ENCODE measurements at regions not wholly inside any gene's neighbourhood (a gene's known extent, or its start where the extent isn't known, plus 50 kb on each side); places are given as distances from the start of the nearest gene placed in this dataset.
"Not testable (repeated sequence)": the region's sequence is repeated elsewhere in the genome, so short reads cannot be mapped to it uniquely, and the experiment has no call there.

DNA sequence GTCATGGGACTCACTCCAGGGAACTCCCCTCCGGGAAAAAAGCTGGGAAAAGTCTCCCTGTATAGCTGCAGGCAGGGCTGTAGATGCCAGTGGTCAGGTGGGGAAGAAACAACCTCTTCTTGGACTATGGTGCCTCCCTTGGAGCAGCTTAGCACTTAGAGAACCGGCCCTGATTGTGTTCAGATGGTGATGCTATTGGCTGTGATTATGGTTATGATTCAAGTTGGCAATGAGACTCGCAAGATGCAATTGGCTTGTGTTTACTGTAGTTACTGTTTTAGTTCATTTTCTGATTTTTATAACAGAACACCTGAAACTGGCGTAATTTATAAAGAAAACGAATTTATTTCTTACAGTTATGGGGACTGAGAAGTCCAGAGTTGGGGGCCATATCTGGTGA is 80.9 kb upstream of the ADRA1D start:
- DNase-seq = no peak

DNA sequence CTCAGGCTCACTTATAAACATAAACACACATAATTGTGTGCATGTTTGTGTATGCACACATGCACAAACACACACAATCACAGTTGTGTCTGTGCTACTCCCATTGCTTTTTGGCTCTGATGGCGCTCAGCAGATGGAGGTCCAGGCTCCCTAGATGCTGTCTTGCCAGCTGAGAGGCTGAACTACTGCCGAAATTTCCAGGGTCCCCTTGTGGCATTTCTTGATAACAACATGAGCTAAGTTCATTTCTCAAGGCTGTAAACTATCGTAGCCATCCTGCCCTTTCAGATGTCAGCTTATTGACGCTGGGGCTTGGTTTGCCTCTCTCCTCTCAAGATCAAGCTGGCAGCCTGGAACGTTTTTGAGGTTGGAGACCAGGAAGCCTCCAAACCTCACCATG is 80.1 kb upstream of the ADRA1D start:
- no peak for DNase-seq

DNA sequence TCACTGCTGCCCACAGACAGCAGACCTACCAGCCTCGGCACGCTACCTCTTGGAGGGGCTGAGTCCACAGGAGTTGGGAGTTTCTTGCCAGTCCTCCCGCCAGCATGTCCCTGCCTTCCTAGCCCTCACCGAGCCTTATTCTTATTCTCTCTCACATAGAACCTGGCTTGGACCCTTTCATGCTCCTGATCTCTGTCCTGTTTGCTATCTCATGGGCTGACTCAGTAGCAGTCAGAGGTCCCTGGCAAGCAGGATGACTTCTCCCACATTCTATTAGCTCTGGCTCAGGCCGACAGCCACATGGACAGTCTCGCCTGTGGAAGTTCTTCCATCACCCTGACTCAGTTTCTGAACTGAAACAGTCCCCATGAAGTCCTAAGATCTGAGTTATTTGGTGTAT is 79.5 kb upstream of the ADRA1D start:
- no peak for DNase-seq

DNA sequence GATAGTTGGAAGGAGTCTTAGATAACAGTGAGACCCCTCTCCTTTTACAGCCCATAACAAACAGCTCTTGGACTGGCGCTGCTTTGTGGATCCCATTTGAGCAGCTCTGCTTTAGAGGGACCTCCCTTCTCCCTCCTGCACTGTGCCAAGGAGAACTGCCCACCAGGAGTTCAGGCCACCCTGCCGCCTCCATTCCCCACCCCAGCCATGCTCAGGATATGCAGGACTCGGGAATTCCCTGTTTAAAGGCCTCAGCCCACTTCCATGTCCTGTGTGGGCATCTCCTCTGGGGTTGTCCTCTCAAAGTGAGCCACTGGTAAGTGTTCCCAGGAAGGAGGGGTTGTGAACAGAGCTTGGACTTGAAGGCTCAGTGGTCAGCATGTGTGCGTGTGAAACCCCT is 78.9 kb upstream of the ADRA1D start:
- no peak for DNase-seq

DNA sequence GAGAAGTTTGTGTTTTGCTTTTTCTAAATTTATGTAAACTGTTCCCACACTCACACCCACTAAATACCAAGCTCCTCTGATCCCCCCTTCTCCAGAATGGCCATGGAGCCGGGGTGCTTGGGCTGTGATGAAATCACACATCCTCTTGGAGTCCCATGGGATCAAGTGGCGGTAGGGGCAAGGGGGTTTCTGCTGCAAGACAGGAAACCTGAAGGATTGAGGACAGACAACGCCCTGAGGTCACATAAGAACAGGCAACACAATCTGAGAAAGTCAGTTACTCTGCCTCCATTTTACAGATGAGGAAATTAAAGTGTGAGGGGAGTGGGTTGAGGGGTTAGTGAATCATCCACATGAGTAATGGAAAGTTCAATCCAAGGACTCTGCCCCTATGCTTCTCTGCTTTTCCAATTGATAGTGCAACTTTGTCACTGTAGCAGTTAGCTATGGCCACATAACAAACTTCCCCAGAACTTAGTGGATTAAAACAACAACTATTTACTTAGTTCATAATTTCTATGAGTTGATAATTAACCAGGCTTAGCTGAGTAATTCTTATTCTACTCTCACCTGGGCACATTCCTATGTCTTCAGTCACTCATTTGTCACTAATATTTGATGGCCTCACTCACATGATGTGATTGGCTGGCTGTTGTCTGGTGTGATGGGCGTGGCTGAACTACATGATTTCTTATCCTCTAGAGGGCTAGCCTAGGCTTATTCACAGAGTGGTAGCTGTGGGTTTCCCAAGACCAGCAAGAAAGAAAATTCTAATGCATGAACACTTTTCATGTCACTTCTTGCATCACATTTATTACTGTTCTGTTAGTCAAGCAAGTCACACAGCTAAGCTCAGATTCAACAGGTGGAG is 77.3 kb upstream of the ADRA1D start:
- no peak for DNase-seq

DNA sequence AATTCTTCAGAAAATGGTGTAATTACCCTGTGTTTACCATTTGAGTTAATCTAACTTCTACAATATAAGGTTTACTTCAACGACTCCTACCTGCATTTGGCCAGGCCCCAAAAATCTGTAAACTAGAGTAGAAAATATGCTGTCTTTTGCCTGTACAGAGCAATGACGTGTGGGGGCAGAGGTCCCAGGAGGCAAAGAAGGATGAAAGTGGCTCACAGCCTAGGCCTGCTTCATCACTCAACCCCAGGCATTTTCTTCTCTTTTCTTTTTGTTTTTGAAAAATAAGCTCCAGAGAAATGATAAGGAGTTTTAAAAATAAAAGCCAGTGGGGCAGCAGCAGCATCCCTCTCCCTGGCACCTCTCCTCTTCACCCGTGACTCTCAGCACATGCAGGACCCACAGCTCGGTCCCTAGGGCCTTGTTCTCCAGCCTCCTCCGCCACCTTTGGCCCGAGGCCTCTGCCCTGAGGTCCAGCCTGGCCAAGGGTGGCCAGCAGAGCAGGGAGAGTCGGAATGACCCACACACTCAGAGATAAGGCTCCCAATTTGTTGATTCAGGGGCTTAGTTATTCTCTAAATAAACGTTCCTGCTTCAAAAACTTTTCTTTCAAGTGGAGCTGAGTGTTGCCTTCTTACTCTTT is 76.6 kb upstream of the ADRA1D start:
- DNase-seq = no peak

DNA sequence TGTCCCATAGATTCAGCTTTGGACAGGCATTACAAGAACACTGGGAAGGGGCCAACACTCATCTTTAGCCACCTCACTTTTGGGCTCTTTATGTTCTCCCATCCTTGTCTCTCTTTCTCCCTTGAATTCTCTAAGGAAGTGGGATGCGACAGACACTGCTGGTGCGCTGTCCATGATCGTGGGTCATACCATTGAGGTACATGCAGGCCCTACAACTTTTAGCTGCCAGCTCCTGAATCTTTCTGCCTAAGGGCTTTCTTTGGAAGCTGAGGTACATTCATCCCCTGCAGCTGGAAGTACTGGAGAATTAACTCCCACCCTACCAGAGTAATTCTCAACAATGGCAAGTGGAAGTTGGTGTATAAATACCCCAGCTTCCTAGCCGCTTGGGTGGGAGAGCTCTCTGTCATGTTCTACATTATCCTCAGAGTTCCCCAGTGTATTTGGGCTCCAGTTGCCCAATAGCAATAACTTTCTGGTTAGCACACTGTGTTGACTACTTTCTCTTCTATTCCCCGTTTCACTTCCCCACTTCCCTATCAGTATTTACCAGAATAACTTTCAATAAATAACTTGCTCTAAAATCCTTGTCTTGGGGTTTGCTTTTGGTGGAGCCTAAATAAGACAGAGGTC is 75.6 kb upstream of the ADRA1D start:
- DNase-seq = no peak

DNA sequence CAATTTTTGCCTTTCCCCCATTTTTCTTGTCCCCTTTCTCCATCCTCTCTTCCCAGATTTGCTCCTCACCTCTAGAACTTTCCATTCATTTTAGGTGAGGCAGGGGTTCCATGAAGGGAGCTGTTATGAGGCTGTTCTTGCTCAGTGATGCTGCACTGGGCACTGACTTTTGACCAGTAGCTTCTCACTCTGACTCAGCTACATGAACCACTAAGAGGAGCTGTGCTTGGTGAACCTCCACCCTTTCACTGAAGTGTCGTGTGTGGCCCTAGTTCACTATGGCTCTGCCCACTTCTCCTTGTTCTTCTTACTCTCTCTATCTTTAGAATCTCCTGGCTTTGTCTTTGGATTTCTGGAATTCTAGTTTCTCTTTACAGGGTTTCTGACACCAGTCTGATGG is 73.4 kb upstream of the ADRA1D start:
- no peak for DNase-seq

DNA sequence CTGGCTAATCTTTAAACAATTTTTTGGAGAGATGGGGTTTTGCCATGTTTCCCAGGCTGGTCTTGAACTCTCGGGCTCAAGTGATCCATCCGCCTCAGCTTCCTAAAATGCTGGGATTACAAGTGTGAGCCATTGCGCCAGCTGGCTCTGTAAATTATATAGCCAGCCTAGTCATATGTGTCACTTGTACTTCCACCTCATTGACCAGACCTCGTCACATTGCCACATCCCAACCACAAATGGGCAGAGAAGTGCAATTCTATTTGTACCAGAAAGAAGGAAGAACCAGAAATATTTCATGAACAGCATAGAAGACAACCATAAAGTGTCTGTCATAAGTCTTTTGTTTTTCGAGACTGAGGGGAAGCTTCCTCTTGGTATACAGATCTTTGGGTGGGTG is 71.2 kb upstream of the ADRA1D start:
- DNase-seq = peak; percentile 69

DNA sequence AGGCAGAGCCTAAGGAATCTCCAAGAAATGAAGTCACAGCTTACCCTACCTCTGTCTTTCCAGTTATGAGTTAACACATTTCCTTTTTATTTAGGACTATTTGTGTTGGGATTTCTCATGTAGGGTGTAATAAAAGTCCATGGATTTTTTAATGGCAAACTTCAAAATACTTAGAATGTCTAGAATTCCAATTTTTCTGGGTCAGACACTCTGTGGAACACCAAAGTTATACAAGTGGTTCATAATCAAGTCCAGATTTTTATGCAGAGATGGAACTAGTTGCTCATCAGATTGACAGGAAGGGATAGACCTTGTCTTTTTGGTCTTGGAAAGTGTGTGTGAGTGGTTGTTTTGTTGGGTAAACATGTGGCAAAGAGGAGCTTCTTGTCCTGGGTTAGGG is 69.8 kb upstream of the ADRA1D start:
- no peak for DNase-seq

DNA sequence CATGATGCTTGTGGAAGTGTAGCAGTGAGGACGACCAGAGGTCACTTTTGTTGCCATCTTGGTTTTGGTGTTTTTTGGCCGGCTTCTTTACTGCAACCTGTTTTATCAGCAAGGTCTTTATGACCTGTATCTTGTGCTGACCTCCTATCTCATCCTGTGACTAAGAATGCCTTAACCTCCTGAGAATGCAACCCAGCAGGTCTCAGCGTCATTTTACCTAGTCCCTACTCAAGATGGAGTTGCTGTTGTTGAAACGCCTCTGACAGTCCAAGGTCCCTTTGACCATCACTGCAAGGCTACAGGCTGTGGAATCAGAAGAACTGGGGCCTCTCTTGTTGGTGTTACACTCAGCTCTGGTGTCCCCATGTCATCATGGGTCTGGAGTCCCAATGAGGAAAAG is 61.5 kb upstream of the ADRA1D start:
- DNase-seq = not testable (repeated sequence)

DNA sequence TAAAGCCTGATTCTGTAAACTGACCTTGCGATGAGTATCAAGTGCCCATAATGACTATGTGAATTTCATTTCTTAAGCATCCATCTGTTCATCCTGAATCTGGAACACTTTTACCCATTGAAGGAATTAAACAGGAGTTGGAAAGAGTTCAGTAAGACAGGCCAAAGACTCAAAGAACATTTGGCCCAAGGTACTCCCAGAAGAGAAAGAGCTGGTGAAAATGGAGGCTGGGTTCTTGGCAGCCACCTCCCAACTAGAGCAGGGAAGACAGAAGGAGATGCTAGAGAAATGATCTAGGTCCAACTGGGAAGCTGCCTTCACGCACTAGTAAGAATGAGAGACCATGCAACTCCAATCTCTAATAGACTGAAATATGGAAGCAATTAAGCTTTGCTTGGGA is 57.1 kb upstream of the ADRA1D start:
- DNase-seq = no peak

DNA sequence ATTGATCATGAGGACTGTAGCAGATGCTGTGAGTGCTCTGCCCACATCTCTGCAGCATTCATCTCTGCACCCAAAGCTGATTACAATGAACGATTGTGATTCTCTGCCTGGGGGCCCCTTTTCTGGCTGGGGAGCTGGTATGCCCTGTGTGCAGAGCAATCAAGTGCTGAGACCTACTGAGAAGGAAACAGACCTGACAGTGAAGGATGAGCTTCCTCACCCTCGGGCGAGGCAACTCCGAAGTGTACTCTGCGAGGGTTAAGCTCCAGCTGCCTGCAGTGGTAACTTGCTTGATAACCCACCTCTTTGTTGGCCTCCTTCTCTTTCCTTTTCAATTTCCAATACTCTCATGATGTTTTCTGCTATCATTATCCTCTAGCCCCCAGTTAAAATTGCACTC is 56.0 kb upstream of the ADRA1D start:
- no peak for DNase-seq

DNA sequence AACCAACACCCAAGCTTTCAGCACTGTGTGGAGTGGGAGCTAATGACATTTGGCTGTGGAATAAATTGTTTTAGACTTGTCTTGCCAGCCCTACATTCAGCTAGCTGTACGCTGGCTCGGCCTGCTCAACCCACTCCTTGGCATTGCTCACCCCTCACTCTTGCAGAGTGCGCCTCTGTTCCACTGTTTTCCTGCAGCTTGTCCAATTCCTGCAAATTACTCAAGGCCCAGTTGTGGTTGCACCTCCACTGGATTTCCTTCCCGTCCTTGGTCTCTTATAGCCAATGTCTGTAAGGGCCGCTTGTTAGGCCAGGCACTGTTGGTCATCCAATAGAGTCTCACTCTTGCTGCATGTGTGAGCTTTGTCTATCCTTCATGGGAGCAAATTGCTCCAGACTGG is 55.5 kb upstream of the ADRA1D start:
- DNase-seq = no peak

DNA sequence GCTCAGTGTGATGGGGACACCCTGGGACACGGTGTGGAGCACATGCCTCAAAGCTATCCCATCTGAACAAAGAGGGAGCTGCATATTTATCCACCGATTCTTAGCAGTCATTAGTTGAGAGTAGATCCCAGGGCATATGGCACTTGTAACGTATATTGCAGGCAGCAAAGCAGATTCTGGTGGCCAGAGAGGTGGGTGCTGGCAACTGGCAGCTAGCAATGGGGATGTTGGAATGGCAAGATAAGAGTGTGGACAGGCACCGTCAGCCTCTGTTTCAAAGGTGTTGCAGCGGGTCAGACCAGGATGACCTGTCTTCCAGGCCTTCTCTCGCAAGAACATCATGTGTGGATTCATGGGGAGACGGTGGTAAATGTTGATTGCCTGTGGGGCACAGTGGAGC is 54.0 kb upstream of the ADRA1D start:
- no peak for DNase-seq

DNA sequence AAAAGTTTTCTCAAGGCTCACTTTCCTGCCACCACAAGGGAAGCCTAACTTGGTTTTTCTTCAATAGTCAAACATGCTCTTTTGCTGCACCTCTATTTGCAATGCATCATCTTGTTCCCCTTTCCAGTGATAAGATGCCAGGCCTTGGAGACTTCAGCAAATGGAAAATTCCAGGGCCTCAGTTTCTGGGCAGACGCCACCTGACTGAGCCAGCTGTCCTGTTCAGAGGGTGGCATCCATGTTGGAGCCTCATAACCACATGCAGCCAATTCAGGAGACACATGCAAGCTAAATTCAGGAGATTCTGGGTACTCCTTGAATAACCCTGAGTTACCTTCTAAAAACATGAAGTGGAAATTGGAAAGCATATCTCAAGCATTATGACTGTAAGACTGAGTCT is 51.8 kb upstream of the ADRA1D start:
- DNase-seq = no peak

DNA sequence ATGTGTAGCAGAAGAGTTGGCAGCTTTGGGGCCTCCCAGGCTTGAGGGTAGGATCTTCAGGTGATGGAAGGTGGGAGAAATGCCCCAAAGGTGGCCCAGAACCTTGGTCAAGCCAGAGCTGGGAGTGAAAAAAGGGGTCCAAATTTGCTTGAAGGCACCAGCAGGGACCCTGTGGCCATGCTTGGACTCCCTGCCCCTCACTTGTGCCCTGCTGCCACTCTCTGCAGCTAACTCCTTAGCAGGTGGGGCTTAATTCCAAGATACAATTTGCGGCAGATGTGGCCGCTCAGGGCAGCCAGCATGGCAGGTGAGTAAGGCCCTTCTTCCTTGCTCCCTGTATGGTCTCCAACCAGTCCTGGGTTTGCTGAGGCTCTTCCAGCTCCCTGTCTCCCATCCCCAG is 51.3 kb upstream of the ADRA1D start:
- DNase-seq = no peak

DNA sequence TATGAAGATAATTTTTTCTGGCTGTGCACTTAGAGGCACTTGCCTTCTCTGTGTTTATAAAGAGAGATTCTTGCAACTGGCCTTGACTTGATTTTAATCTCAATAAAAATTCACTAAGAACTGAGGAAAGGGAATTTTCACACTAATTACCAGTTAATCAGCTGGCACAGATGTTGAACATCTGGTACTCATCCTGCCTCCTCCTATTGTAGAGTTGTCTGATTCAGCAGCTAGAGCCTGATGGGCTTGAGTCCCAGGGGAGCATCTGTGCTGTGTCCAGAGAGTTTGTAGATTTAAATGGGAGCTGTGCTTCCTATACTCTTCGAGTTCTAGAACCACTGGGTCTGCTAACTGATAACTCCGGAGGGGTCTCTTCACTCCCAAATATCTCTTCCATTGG is 50.7 kb upstream of the ADRA1D start:
- no peak for DNase-seq

DNA sequence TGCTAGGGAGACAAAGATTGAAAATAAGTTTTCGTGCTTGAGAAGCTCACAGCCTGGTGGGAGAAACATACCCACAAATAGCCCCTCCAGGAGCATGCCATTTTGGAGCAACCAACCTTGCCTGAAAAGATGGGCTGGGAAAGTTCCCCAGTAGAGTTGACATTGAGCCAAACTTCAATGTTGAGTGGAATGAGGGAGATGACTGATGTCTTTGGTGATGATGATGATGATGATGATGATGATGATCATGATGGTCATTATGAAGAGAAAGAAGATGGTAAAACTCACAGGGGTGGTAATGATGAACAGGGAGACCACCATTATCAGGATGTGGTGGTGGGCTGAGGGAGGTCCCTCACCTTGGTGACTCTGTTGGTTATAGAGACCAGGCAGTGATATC is 50.1 kb upstream of the ADRA1D start:
- no peak for DNase-seq
